ENCODE measurements at regions not wholly inside any gene's neighbourhood (a gene's known extent, or its start where the extent isn't known, plus 50 kb on each side); places are given as distances from the start of the nearest gene placed in this dataset.

- DNase-seq (ENCODE audit: low read depth in 2 of 2) = no peak
These were observed 121.8 kb upstream of the WNT4 start for GRCh38 chr1:22264464-22265341.

- no peak for DNase-seq (ENCODE audit: low read depth in 2 of 2)
These were observed 123.2 kb upstream of the WNT4 start for GRCh38 chr1:22266141-22266540.

DNA sequence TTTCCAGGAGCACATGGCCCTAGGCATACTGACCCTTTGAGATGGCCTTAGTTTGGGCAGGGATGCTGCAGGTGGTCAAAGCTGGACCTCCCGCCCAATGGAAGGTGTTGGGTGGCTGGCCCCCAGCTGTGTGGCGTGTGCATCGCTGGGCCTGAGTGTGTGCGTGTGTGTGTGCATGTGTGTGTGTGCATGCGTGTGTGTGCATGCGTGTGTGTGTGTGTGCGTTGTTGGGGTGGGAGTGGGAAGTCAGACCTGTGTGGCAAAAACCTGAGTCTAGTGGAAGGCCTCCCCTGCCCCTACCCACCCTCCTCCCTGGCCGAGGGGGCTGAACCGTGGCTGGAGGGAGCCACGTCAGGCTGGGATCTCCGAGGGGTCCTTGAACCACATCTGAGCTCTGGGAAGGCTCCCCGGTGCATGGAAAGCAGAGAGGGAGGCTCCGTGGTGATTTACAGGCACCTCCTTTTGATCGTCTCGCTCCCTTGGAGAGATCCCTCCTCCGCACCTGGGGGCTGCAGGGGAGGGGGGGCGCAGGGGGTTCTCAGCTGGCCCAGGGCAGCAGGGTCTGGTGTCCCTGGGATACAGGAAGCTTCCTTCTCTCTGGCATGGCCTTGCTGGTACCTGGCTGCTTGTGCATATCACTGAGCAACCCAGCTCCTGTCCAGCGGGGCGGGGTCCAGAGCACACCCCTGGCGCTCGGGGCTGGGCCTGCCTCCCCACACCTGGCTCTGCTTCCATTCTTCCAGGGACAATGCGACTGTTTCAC lies 124.7 kb upstream of the WNT4 start:
- DNase-seq (ENCODE audit: low read depth in 2 of 2) = no peak

DNA sequence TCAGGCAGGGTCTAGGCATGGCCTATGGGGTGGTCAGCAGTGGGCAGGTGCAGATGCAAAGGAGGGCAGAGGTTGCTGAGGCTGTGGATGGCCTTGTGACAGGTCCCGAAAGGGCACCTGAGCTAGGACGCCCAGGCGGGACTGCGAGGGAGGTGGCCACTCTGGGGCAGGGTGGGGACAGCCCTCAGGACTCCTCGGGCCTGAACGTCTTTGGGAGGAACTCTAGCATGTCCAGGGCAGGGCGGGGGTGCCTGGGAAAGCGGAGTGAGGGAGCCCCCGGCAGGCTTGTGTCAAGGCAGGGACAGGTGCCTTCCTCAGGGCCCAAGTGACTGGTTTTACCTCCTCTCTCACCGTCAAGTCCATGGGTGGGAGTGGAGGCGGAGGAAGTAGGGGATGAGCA lies 125.4 kb upstream of the WNT4 start:
- DNase-seq (ENCODE audit: low read depth in 2 of 2) = no peak

DNA sequence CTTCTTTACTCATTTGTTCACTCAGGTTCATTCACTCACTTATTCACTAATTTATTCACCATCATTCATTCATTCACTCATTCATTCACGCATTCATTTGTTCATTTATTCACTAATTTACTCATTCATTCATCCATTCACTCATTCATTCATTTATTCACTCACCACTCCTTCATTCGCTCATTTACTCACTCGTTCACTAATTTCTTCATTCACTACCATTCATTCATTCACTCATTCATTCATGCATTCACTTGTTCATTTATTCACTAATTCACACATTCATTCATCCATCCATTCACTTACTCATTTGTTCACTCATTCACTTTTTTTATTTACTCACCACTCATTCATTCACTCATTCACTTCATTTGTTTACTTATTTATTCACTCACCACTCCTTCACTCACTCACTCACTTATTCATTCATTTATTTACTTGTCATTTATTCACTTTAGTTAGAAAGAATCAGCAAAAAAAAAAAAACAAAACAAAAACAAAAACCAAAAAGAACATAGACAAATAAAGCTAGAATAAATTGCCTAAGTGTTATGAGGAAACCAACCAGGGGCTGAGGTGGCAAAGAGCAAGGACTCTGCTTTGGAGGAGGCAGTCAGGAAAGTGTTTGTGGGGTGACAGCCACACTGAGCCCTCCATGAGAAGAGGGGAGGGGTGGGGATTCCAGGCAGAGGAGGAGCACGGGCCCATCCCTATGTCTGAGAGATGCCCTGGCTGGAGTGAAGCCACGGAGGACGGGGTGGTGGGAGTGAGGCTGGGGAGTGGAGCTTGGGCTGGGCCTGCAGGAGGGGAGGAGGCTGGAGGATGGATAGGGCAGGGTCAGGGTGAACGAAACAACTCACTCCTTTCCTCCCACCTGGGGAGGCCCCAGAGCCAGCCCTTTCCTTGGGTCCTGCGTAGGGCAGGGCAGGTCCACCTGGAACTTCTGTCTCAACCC lies 129.2 kb upstream of the WNT4 start:
- DNase-seq (ENCODE audit: low read depth in 2 of 2) = no peak

DNA sequence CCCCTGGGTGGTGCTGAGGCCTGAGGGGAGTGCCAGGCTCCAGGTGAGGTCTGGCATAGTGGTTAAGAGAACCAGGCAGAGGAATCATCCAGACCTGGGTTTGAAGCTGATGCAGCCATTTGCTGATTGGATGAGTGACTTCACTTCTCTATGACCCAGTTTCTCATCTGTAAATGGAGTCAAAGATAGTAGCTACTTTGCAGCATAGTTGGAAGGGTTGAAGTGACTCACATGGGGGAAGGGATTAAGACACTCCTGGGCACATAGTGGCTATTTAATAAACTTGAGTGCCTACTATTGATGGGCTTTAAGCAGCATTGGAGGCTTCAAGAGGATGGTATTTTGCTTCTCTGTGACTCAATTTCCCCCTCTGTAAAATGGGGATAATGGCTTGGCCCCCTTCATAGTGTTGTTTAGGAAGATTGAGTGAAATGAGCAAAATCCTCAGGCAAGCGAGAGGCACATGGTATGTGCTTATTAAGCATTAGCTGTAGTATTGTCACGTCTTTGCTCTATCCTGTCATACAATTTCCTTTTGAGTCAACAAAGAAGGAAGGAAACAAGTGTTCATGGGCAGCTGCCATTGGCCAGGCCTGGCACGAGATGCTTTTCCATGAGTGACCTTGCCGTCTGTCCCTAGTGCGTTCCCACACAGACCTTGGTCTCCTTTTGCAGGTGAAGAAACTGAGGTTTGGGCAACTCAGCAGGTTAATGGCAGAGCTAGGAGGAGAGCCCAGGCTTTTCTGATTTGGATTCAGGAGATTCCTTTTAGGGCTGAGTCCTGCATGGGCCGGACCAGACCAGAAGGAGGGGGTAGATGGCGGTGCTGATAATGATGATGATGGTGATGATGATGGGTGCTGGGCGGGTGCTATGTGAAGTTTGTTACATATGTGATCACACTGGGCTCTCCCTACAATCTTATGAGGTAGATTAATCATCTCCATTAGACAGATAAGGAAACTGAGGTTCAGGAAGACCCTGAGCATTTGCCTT lies 131.1 kb upstream of the WNT4 start:
- DNase-seq (ENCODE audit: low read depth in 2 of 2) = no peak

GRCh38 chr1:22275167-22275566 lies 132.3 kb upstream of the WNT4 start:
- DNase-seq (ENCODE audit: low read depth in 2 of 2) = no peak

GRCh38 chr1:22275626-22276395 lies 132.9 kb upstream of the WNT4 start:
- peak; percentile 25 to 26 for DNase-seq (ENCODE audit: low read depth in 2 of 2)

DNA sequence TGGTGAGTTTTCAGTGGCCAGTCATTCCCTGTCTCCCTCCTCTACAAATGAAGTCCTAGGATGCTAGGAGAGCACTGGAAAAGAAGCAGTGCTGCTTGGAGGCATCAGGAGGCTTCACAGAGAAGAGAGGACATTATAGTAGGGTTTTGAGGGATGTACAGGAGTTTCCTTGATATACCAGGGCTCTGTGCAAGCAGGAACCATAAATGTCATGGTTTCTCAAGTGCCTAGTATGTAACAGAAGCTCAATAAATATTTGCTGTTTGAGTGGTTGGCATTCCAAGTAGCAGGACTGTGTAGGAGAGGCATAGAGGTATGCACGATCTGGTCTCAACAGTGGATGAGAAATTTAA lies 133.5 kb upstream of the WNT4 start:
- DNase-seq (ENCODE audit: low read depth in 2 of 2) = no peak

DNA sequence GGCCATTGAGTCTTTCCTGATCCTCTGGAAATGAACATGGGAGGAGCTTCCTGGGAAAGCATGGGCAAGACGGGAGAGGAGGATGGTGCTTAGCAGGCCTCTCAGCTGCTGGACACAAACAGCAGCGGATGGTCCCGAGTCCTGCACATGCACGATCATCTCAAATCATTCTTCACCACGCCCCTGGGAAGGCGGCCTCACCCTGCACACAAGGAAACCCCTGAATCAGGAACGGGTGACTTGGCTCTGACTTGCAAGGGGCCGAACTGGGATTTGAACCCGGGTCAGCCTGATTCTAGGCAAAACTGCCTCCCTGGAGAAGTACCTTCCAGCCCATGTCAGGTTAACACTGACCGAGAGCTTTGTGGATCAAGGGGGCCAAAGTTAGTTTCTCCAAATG lies 134.8 kb upstream of the WNT4 start:
- no peak for DNase-seq (ENCODE audit: low read depth in 2 of 2)

GRCh38 chr1:22279735-22280134 lies 136.8 kb upstream of the WNT4 start:
- DNase-seq (ENCODE audit: low read depth in 2 of 2) = no peak

DNA sequence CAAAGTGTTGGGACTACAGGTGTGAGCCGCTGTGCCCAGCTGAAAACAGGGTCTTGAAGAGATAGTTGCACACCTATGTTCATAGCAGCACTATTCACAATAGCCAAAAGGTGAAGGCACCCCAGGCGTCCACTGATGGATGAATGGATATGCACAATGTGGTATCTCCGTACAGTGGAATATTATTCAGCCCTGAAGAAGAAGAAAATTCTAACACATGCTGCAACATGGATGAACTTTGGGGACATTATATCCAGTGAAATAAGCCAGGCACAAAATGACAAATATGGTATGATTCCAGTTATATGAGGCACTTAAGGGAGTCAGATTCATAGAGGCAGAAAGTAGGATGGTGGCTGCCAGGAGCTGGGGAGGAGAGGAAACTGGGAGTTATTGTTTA lies 137.6 kb upstream of the WNT4 start:
- DNase-seq (ENCODE audit: low read depth in 2 of 2) = no peak

GRCh38 chr1:22281521-22282363 lies 138.8 kb upstream of the WNT4 start:
- no peak for DNase-seq (ENCODE audit: low read depth in 2 of 2)

DNA sequence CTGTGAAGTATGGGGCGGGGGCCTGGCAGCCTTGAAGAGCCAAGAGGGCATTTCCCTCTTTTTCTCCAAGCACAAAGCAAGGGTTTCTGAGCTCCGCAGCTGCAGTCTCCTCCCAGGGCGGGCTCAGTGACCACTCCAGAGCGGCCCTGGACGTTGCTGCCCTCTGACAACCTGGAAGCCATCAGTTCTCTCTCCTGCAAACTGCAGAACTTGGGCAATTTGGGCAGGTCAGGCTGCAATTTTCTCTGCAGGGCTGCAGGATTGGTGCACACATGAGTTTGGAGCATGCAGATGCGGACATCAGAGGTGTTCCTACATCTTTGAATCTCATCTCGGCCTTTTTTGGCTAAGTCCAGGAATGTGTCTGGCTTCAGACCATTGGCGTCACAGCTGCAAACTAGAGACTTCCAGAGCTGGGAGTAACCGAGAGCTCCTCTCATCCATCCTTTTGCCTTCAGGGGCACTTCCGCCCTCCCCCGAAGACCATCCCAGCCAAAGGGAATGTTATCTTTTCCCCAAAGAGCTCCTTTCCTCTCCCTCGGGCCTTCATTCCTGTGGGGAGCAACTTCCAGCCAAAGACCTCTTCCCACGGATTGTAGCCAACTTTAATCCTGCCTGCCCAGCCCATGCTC lies 139.6 kb upstream of the WNT4 start:
- DNase-seq (ENCODE audit: low read depth in 2 of 2) = no peak

- DNase-seq (ENCODE audit: low read depth in 2 of 2) = no peak
These were observed 140.7 kb upstream of the WNT4 start for GRCh38 chr1:22283596-22283995.

DNA sequence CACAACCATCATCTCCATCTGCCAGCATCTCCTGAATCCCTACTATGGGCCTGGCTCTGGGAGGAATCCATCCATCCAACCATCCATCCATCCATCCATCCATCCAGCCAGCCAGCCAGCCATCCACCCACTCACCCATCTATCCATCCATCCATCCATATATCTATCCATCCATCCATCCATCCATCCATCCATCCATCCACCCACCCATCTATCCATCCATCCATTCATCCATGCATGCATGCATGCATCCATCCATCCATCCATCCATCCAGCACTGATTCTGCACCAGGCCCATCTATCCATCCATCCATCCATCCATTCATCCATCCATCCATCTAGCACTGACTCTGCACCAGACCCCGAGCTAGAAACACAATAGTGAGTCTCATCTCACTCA lies 141.3 kb upstream of the WNT4 start:
- no peak for DNase-seq (ENCODE audit: low read depth in 2 of 2)

- no peak for DNase-seq (ENCODE audit: low read depth in 2 of 2)
These were observed 142.1 kb upstream of the WNT4 start for GRCh38 chr1:22284906-22285548.

Measured in stimulated activated CD8-positive, alpha-beta memory T cell treated with anti-CD3 and anti-CD28 coated beads, Interleukin-2, amount 100 ng/mL, for 48 hours (primary cell).